Vagina (tissue), 2 donors: ENCODE measurements at regions not wholly inside any gene's neighbourhood (a gene's known extent, or its start where the extent isn't known, plus 50 kb on each side); places are given as distances from the start of the nearest gene placed in this dataset.

Source experiments
- DNase-seq, 2 donors: peaks; one replicate each; pipeline ENCODE4 v3.0.0-alpha.2; 2017; ENCODE audit errors: extremely low spot score in 2 of 2
- H3K27ac ChIP-seq: fragments of 200-600 bp; sonication (generic); one replicate; pipeline ENCODE4 v1.5.1; 2019
- H3K27me3 ChIP-seq: fragments of 200-600 bp; sonication (generic); one replicate; pipeline ENCODE4 v1.5.1; 2019
- H3K36me3 ChIP-seq, 2 donors: fragments of 200-600 bp; sonication (generic); one replicate each; pipeline ENCODE4 v1.5.1; 2017 to 2019
- H3K4me1 ChIP-seq: fragments of 200-600 bp; sonication (generic); one replicate; pipeline ENCODE4 v1.5.1; 2019
- H3K4me3 ChIP-seq, 2 donors: fragments of 200-600 bp; sonication (generic); 1 replicate in 1 of 2; 2 replicates in 1 of 2; pipeline ENCODE4 v1.5.1; 2016 to 2019
- H3K9me3 ChIP-seq: fragments of 200-600 bp; sonication (generic); one replicate; pipeline ENCODE4 v1.5.1; 2019
- POLR2A ChIP-seq, 2 donors: fragments of 450-650 bp; IDR thresholded peaks; one replicate each; pipeline ENCODE4 v1.6.1; 2017; ENCODE audit warnings: antibody characterized with exemption in 2 of 2, mild to moderate bottlenecking in 2 of 2, moderate library complexity in 2 of 2
- POLR2AphosphoS5 ChIP-seq, 2 donors: sonication (generic); formaldehyde crosslinking; IDR thresholded peaks; one replicate each; pipeline ENCODE4 v1.9.0; 2017; ENCODE audit warnings: antibody characterized with exemption in 2 of 2, mild to moderate bottlenecking in 2 of 2, low read depth in 1 of 2; ENCODE audit not compliant: insufficient read depth in 1 of 2
- intact Hi-C: fragments of 100-400 bp; cut with DNase I; formaldehyde crosslinking; loops from one replicate; pipeline ENCODE4 v1.15.1; 2023
- TF ChIP-seq, protein P1 (sequence below), 3 experiments: fragments of 450-650 bp in 2 of 3; fragments of 200-600 bp in 1 of 3; sonication (generic) in 1 of 3; IDR thresholded peaks; one replicate each; pipeline ENCODE4 v1.5.1; 2017 to 2019; ENCODE audit warnings: antibody characterized with exemption in 3 of 3, mild to moderate bottlenecking in 2 of 3, moderate library complexity in 2 of 3

DNA sequence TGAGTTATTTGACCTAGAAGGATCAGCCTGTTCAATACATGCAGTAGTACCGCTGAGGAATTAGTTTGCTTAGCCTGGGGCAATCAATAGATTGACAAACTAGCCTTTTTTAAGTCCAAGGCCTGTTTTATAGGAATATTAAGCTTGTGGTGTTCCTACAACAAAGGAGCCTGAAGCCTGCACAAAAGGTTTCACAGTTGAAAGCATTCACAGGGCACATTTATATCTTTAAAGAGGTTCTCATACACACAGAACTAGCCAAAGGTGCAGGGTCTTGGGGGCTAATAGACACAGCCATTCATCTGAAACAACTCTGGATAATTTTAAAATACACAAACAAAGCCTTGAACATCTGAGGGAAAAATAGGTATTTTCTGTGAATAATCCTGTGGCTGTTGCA lies 160.3 kb downstream of the RPS29 start:
- Histone ChIP-seq H3K4me3 (no peak overlapping the region), H3K27me3 (no peaks in the 10 kb centered on the region), H3K4me1 (no peaks in the 10 kb centered on the region), H3K36me3 (no peaks in the 10 kb centered on the region), H3K27ac (no peak overlapping the region), H3K9me3 (no peaks in the 10 kb centered on the region)
- TF ChIP-seq POLR2AphosphoS5 (IDR thresholded peaks at IDR 0.05; ENCODE audit: insufficient read depth in 1 of 2, low read depth in 1 of 2): no peak
- TF ChIP-seq POLR2A (IDR thresholded peaks at IDR 0.05): no peak
- TF ChIP-seq, protein P1, sequence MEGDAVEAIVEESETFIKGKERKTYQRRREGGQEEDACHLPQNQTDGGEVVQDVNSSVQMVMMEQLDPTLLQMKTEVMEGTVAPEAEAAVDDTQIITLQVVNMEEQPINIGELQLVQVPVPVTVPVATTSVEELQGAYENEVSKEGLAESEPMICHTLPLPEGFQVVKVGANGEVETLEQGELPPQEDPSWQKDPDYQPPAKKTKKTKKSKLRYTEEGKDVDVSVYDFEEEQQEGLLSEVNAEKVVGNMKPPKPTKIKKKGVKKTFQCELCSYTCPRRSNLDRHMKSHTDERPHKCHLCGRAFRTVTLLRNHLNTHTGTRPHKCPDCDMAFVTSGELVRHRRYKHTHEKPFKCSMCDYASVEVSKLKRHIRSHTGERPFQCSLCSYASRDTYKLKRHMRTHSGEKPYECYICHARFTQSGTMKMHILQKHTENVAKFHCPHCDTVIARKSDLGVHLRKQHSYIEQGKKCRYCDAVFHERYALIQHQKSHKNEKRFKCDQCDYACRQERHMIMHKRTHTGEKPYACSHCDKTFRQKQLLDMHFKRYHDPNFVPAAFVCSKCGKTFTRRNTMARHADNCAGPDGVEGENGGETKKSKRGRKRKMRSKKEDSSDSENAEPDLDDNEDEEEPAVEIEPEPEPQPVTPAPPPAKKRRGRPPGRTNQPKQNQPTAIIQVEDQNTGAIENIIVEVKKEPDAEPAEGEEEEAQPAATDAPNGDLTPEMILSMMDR (IDR thresholded peaks at IDR 0.05): no peak
- intact Hi-C loops: no loop called here
- DNase-seq: no peak

GRCh38 chr14:49424436-49425331 lies 161.5 kb downstream of the RPS29 start:
- no peak for DNase-seq
- Histone ChIP-seq H3K9me3 (no peaks in the 10 kb centered on the region), H3K4me3 (no peak overlapping the region), H3K27ac (no peak overlapping the region), H3K4me1 (no peaks in the 10 kb centered on the region), H3K36me3 (no peaks in the 10 kb centered on the region), H3K27me3 (no peaks in the 10 kb centered on the region)
- intact Hi-C loops: no loop called here
- TF ChIP-seq, protein P1 (IDR thresholded peaks at IDR 0.05): no peak
- no peak for TF ChIP-seq POLR2A (IDR thresholded peaks at IDR 0.05)
- no peak for TF ChIP-seq POLR2AphosphoS5 (IDR thresholded peaks at IDR 0.05; ENCODE audit: insufficient read depth in 1 of 2, low read depth in 1 of 2)

DNA sequence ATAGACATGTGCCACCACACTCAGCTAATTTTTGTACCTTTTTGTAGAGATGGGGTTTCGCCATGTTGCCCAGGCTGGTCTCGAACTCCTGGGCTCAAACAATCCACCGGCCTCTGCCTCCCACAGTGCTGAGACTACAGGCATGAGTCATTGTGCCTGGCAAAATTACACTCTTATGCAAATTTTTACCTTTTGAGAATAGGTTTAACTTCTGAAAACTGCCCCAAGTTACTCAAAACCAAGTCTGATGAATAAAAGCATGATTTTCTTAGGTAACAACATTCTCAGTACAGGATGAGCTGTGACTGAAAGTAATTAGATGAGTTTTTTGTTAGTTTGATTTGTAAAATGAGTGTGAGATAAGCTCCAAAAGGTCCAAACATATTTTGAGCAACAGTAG lies 166.0 kb downstream of the RPS29 start:
- Histone ChIP-seq H3K4me1 (no peaks in the 10 kb centered on the region), H3K36me3 (no peaks in the 10 kb centered on the region), H3K27ac (no peak overlapping the region), H3K9me3 (no peaks in the 10 kb centered on the region), H3K27me3 (no peaks in the 10 kb centered on the region), H3K4me3 (no peak overlapping the region)
- DNase-seq: no peak
- TF ChIP-seq POLR2A (IDR thresholded peaks at IDR 0.05): no peak
- TF ChIP-seq POLR2AphosphoS5 (IDR thresholded peaks at IDR 0.05; ENCODE audit: insufficient read depth in 1 of 2, low read depth in 1 of 2): no peak
- TF ChIP-seq, protein P1 (IDR thresholded peaks at IDR 0.05): no peak
- intact Hi-C loops: no loop called here

DNA sequence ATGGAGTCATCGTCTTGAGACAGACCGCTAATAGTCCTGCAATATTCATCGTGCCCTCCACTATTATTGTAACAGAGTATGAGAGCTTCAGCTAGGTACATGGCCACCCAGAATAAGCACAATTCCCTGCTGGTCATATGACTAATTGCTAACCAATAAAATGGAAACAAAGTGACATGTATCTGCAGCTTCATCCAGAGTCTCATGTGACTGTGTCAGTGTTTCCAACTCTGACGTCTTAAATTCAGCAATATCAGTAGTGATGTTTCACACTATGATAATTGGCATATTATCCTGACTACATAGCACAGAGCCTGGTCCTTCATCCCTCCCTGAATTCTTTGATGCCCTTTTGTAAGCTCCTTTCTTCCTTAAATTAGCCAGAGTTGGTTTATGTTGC lies 167.4 kb downstream of the RPS29 start:
- no peak for DNase-seq
- Histone ChIP-seq H3K4me1 (no peaks in the 10 kb centered on the region), H3K4me3 (no peak overlapping the region), H3K36me3 (no peaks in the 10 kb centered on the region), H3K9me3 (no peaks in the 10 kb centered on the region), H3K27me3 (no peaks in the 10 kb centered on the region), H3K27ac (no peak overlapping the region)
- TF ChIP-seq, protein P1 (IDR thresholded peaks at IDR 0.05): no peak
- no peak for TF ChIP-seq POLR2AphosphoS5 (IDR thresholded peaks at IDR 0.05; ENCODE audit: insufficient read depth in 1 of 2, low read depth in 1 of 2)
- no peak for TF ChIP-seq POLR2A (IDR thresholded peaks at IDR 0.05)
- intact Hi-C loops: no loop called here

DNA sequence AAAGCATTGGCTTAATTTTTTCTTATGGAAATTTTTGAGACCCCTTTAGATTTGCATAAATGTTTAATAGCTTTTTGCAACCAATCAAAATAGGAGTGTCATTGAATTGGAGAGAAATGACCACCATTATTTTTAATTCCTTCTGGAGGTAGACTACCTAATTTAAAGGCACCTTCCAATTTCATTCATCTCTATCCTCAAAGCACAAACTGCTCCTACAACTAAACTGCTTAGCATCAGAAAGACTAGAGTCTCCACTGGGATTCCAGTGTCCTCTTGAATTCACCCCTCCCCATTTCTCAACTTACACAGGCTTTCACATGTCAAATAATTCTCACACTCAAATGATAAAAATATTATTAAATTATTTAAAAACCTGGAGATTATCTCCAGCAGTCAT lies 168.4 kb downstream of the RPS29 start:
- intact Hi-C loops: no loop called here
- no peaks in the 10 kb centered on the region for H3K36me3 ChIP-seq
- H3K27ac ChIP-seq: no peak overlapping the region
- no peaks in the 10 kb centered on the region for H3K4me1 ChIP-seq
- no peaks in the 10 kb centered on the region for H3K9me3 ChIP-seq
- H3K27me3 ChIP-seq: no peaks in the 10 kb centered on the region
- H3K4me3 ChIP-seq: no peak overlapping the region
- TF ChIP-seq POLR2A (IDR thresholded peaks at IDR 0.05) (no peak), POLR2AphosphoS5 (IDR thresholded peaks at IDR 0.05; ENCODE audit: insufficient read depth in 1 of 2, low read depth in 1 of 2) (no peak)
- TF ChIP-seq, protein P1 (IDR thresholded peaks at IDR 0.05): no peak
- DNase-seq: no peak
